GM18867 (cell line): ENCODE measurements at regions not wholly inside any gene's neighbourhood (a gene's known extent, or its start where the extent isn't known, plus 50 kb on each side); places are given as distances from the start of the nearest gene placed in this dataset.
A peak's percentile ranks its signal among the peaks of the same experiment; 100 is the strongest.

Source experiments
- ATAC-seq: cut with Tn5 transposase; IDR thresholded peaks from one replicate; pipeline ENCODE4 v1.9.1; 2021; ENCODE audit warnings: mild to moderate bottlenecking, moderate library complexity; ENCODE audit not compliant: unreplicated experiment

DNA sequence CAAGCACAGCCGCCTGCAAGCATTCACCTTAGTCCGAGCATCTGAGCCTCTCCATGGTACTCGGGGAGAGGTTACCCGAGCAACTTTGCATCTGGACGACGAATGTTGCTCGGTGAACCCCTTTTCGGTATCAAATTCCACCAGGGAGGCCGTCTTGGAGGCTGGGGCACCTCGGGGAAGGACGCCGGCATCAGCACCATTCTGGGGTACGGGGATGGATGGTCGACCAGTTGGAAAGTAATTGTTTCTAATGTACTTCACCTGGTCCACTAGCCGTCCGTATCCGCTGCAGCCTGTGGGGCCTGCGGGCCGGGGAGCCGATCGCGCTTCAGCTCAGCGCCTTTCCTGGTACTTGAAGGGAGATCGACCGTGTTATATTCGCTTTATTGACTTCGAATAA, 161.7 kb upstream of the RTL1 start:
- no peak for ATAC-seq

DNA sequence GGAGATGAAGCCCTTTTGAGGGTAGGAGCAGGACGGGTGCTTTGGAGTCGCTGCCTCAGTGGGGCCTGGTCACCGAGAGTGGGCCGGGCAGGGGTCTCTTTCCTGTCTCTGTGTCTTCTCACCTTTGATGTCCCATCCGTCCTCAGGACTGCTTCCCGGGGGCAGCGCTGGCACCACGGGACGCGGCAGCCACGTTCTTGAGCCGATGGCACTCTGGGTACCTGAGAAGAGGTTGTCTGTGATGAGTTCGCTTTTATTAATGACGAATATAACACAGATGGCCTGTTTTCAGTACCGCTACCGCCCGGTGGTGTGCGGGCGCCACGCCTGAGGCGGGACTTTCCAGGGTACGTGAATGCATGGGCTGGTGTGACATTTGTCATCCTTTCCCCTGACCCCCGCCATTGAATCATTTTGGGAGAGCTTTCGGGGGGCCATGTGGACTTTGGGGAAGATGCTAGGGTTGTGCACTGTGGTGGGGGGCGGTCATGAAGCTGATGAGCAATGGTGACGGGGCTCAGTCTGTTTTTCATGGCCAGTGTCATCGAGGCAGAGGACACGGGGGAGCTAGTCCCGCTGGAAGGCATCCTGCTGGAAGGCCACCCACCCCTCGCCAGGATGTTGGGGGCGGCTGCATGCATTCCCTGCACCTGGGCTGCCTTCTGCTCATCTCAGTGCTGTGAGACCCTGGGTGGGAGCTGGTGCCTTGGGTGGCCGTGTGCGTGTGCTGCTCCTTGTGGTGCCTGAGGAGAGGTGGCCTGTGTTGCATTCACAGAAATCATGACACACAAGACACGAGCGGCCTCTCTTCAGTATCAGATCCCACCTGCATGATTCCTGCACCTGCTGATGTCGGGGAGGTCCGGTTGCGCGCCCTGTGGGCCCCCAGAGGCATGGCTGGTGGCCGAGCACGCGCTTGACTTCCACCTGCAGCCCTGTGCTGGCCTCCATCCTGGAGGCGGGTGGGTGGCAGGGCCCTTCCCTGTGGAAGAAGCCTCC, 162.5 kb upstream of the RTL1 start:
- no peak for ATAC-seq

DNA sequence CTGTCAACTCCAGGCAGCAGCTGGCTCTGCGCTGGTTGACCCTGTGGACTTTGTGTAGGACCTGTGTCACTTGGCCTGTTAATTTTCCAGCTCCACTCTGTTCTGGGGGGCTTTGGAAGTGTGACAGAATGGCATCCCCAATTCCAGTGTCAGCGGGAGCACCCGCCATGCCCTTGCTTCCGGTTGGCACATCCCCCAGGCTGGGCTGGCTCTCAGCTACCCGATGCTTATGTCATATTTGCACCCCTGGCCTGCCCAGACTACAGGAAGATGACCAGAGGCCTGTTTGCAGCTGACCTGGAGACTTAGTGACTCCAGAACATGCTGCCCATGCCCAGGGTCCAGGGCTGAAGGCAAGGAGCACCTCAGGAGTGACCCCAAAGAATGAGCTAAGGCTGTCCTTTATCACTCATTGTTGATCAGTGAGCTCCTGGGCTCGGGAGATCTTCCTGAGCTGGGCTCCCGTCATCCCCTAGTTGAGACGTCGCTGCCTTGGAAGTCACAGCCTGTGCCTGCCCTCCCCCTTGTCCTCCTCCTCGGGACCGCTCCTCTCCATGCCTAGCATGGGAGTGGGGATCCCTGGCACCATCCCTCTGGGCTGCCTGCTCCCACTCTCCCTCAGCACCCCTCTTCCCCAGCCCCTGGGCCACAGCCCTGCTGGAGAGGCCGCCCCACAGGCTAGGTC, 163.4 kb upstream of the RTL1 start:
- no peak for ATAC-seq

- no peak for ATAC-seq
Measured at GRCh38 chr14:101068313-101069227, 165.0 kb upstream of the RTL1 start.

- ATAC-seq, result no peak
Measured at GRCh38 chr14:101069228-101069549, 165.7 kb upstream of the RTL1 start.

GRCh38 chr14:101069666-101070362, 166.3 kb upstream of the RTL1 start:
- ATAC-seq, result no peak

DNA sequence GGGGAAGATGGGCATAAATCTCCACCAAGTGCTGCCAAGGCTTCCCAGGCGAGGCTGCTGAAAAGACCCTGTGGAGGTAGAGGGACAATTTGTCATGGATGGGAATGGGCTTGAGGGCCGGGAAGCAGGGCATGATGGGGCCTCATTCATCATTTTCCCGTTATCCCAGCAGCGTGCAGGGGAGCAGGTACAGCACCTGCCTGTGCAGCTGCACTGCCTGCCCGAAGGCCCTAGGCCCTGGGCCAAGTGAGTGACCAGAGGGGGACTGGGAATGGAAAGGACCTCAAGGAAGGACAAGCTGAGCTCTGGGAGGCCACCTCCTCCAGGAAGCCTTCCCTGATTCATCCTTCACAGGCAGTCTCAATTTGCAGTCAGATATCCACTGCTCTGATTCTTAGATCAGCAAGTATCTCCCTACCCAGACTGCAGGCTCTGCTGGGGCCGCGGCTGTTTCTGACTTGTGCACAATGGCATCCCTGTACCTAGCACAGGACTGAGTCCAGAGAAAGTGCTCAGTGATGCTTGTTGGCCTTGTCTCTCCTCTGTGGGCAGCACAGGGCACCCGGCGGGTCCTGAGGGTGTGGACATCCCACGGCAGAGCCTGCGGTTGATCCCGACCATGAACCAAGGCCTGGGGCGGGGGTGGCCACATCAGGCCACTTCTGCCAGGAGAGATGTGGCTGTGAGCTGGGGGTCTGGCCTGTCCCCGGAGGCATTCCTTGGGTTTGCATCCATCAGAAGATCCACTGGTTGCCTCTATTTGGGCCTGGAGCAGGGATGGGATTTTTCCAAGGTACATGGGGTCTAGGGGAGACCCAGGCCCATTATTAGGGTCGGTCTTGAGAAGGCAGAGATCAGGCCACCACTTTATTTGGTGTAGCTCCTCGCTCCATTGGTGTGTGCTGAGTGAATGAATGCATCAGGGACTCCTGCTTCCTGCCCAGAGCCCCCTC, 167.3 kb upstream of the RTL1 start:
- no peak for ATAC-seq

DNA sequence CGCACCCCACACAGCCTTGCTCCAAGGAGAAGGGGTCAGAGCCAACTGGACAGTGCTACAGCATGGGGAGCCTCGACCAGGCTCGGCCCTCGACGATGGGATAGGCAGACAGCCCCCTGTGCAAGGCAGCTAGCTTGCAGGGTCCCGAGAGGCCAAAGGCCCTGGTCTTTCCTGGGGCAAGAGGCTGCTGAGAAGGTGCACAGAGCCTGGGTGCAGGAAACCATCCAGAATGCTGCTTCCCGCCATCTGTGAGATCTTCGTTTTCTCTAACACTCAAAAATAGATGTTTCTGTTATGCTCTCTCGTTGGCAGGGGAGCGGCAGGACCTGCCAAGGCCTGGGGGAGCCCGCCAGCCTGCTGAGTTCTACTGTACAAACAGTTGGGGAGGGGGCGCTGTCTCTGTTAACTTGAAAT, 168.0 kb upstream of the RTL1 start:
- ATAC-seq, result no peak

DNA sequence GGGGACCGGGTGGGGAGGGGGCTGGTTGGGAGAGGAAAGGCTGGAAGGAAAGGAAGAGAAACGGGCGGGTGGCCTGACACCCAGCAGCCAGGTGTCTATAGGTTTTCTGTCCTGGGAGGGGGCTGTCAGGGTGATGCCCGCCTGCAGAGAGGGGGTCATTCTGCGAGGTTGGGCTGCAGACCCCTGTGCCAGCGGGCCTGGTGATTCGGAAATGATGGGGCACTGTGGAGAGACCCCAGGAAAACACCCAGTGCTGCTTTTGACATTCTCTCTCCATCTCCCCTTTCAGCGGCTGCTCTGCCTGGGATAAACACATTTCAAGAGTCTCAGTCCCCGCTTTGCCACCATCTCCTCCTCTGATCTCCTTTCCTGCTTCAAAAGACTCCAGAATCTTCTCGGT, 168.5 kb upstream of the RTL1 start:
- no peak for ATAC-seq

- ATAC-seq, result no peak
Measured at GRCh38 chr14:101072531-101072930, 169.0 kb upstream of the RTL1 start.

GRCh38 chr14:101072945-101073597, 169.5 kb upstream of the RTL1 start:
- peak; percentile 77 for ATAC-seq

- no peak for ATAC-seq
Measured at GRCh38 chr14:101073598-101073965, 170.1 kb upstream of the RTL1 start.

DNA sequence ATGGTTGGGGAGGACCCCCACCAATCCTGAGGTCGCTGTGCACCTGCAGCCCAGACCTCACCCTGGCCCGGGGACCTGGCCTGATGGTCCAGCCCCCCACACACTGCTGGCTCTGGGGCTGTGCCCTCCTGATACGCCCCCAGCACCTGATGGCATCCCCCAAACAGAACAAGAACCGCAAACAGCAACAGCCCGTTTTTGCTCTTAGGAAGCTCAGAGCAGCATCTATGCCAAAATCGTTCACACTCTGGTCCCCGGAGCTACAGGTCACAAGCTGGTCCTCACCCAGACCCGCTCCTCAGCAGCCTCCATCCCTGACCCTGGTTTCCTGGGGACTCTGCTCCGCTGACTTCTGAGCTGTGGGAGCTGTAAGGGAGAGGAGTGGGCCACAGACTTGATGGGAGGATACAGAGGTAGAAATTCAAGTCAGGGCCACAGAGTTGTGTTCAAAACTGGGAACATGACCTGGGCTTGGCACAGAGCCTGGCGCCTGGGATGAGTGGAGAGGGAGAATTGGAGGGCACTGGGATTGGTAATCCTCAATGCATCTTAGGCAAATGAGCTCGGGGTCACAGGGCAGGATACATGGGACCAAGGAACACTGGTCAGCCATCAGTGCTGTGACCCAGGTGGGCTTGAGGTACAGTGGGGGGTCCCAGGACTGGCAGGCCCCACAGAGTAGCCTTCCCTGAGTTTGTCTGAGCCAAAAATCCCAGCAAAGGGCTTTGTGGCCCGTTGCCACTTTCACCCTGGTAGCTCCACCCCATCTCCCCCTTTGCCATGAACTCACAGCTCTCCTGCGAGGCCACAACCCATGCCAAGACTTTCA, 170.9 kb upstream of the RTL1 start:
- ATAC-seq, result no peak

DNA sequence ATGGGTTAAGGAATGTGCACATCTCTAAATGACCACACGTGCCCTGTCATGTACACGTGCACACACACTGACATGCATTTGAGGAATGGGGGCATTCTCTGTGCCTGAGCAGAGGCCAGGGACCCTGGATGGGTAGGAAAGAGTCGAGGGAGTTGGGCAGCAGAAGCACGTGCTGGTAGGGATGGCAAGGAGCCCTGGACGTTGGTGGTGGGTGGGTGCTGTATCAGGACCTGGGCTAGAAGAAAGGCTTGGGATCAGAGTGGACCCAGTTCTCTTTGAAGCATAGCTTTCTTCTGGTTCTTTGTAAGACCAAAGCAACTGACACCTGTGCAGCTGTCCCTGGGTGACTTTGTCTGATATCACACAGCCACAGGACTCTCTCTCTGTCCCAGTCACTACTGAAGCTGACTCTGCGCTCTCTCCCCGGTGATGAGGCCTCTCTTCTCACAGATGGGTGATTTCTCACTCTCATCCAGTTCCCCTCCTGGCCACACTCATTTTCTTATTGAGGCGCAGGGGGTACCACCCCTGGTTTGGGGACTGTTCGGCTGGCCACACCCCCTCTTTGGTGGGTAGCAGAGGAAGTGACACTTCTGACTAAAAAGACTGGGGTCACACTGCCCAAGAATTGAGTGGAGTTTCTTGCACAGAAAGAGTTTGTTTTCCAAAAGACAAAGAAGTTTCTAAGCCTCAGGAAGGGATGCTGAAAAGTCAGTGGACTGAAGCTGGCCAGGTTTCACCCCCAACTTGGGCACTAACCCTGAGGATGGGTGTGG, 171.7 kb upstream of the RTL1 start:
- no peak for ATAC-seq

DNA sequence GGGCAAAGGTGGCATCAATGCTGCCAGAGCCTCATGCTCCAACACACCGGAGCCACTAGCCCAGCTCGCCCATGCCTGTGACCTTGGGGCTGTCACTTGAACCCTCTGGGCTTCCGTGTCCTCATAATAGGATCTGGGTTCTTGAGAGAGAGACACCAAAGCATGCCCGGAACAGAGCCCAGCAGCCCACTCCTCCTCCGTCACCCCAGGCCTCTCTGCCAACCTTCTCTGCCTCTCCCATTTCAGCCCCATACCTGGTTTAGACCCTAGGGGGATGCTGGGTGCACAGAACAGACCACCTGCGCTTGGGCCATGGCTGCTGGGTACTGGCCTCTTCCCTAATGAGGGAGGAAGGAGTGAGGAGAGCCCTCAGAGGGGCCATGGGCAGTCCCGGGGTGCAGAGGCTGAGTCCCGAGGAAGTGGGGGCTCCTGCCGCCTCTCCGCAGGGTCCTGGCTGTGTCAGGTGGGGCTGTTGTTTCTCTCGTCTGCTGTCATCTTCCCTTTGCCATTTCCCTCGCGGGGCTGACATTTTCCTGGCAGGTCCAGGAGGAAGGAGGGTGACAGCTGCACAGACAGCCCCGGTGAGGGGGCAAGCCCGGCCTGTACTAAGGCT, 172.4 kb upstream of the RTL1 start:
- no peak for ATAC-seq

- ATAC-seq, result no peak
Measured at GRCh38 chr14:101076451-101077198, 173.1 kb upstream of the RTL1 start.
